B cell (primary cell): ENCODE measurements at regions not wholly inside any gene's neighbourhood (a gene's known extent, or its start where the extent isn't known, plus 50 kb on each side); places are given as distances from the start of the nearest gene placed in this dataset.

Source experiments
- ATAC-seq: fragments of 200-7000 bp; cut with Tn5 transposase; one replicate; pipeline ENCODE4 v1.10.0; 2021; ENCODE audit warnings: low read depth, mild to moderate bottlenecking, moderate number of reproducible peaks, moderate library complexity
- CTCF ChIA-PET: fragments of 350-600 bp; sonication (Branson Sonifier 250); formaldehyde crosslinking; loops from one replicate; lab custom pipeline; 2021; ENCODE audit warnings: antibody characterized with exemption, inconsistent platforms; lab: Charles Lee
- POLR2A ChIA-PET: fragments of 350-600 bp; sonication (Branson Sonifier 250); formaldehyde crosslinking; loops from one replicate; lab custom pipeline; 2021; ENCODE audit warnings: antibody characterized with exemption; lab: Charles Lee
- DNase-seq: peaks from one replicate; pipeline ENCODE4 v3.0.0; 2013
- H2AFZ ChIP-seq: 2 replicates; pipeline ENCODE4 v1.6.1; 2012; ENCODE audit warnings: mild to moderate bottlenecking, low read depth, low read length; ENCODE audit not compliant: insufficient read depth, poor library complexity, severe bottlenecking
- H3K27ac ChIP-seq, 2 donors: 1 replicate in 1 of 2; 2 replicates in 1 of 2; pipeline ENCODE4 v1.5.1; 2012 to 2013; ENCODE audit warnings: low read length in 2 of 2, mild to moderate bottlenecking in 2 of 2, moderate library complexity in 1 of 2
- H3K27me3 ChIP-seq, 4 experiments: fragments of 200-600 bp in 1 of 4; sonication (generic) in 1 of 4; replicated peaks in 1 of 4; 1 replicate in 2 of 4; 2 replicates in 2 of 4; pipeline versions ENCODE4 v1.6.1 to v1.7.0; 2013 to 2016; ENCODE audit warnings: low read length in 3 of 4, mild to moderate bottlenecking in 2 of 4, mixed read lengths in 1 of 4, moderate library complexity in 1 of 4; ENCODE audit not compliant: insufficient read depth in 4 of 4, control insufficient read depth in 3 of 4; ENCODE audit errors: control extremely low read depth in 1 of 4
- H3K36me3 ChIP-seq, 2 experiments: replicated peaks in 1 of 2; 1 replicate in 1 of 2; 2 replicates in 1 of 2; pipeline versions ENCODE4 v1.6.1 to v1.7.1; 2013; ENCODE audit warnings: low read length in 1 of 2; ENCODE audit not compliant: insufficient read depth in 2 of 2, control insufficient read depth in 1 of 2; ENCODE audit errors: control extremely low read depth in 1 of 2, extremely low read depth in 1 of 2
- H3K4me1 ChIP-seq, 2 donors: fragments of 200-600 bp in 1 of 2; sonication (generic) in 1 of 2; 1 replicate in 1 of 2; 2 replicates in 1 of 2; pipeline versions ENCODE4 v1.5.1 to v1.6.1; 2013 to 2017; ENCODE audit warnings: low read length in 2 of 2; ENCODE audit not compliant: control insufficient read depth in 2 of 2, insufficient read depth in 2 of 2
- H3K4me2 ChIP-seq: replicated peaks from 2 replicates; pipeline ENCODE3; 2012; ENCODE audit warnings: mild to moderate bottlenecking, low read depth, low read length; ENCODE audit not compliant: poor library complexity, severe bottlenecking
- H3K4me3 ChIP-seq, 5 experiments: fragments of 200-600 bp in 1 of 5; sonication (generic) in 1 of 5; 1 replicate in 3 of 5; 2 replicates in 2 of 5; pipeline versions ENCODE4 v1.5.1 to v1.7.0; 2011 to 2016; ENCODE audit warnings: low read length in 4 of 5, mild to moderate bottlenecking in 4 of 5, low read depth in 2 of 5, control low read depth in 1 of 5, moderate library complexity in 1 of 5; ENCODE audit not compliant: insufficient read depth in 1 of 5; ENCODE audit errors: control extremely low read depth in 1 of 5, extremely low read depth in 1 of 5
- H3K79me2 ChIP-seq: fragments of 200-600 bp; sonication (generic); one replicate; pipeline ENCODE4 v1.6.0; 2016; ENCODE audit warnings: low read length; ENCODE audit not compliant: control insufficient read depth, insufficient read depth
- H3K9ac ChIP-seq: fragments of 200-600 bp; sonication (generic); 2 replicates; pipeline ENCODE4 v1.6.1; 2017; ENCODE audit warnings: mild to moderate bottlenecking, low read length, moderate library complexity
- H3K9me3 ChIP-seq, 3 donors: one replicate each; pipeline versions ENCODE4 v1.6.1 to v1.7.1; 2013; ENCODE audit warnings: low read length in 2 of 3; ENCODE audit not compliant: control insufficient read depth in 2 of 3, insufficient read depth in 1 of 3; ENCODE audit errors: control extremely low read depth in 1 of 3
- H4K20me1 ChIP-seq: 2 replicates; pipeline ENCODE4 v1.6.0; 2012; ENCODE audit warnings: mild to moderate bottlenecking, low read length; ENCODE audit not compliant: insufficient read depth, control insufficient read depth, poor library complexity, severe bottlenecking
- H3K27ac Mint-ChIP-seq: one replicate; pipeline ENCODE4 v1.8.0; 2021; ENCODE audit warnings: mixed read lengths
- H3K27me3 Mint-ChIP-seq: one replicate; pipeline ENCODE4 v1.8.0; 2021; ENCODE audit warnings: mixed read lengths
- H3K4me1 Mint-ChIP-seq: one replicate; pipeline ENCODE4 v1.8.0; 2021; ENCODE audit warnings: mixed read lengths
- H3K4me3 Mint-ChIP-seq: one replicate; pipeline ENCODE4 v1.8.0; 2021; ENCODE audit warnings: mixed read lengths
- H3K9me3 Mint-ChIP-seq: one replicate; pipeline ENCODE4 v1.8.0; 2022; ENCODE audit warnings: mixed read lengths; ENCODE audit not compliant: insufficient read depth
- CTCF ChIP-seq: fragments of 200-600 bp; IDR thresholded peaks from one replicate; pipeline ENCODE4 v1.8.0; 2022; ENCODE audit warnings: antibody characterized with exemption, mild to moderate bottlenecking
- EZH2 ChIP-seq: IDR thresholded peaks from 2 replicates; pipeline ENCODE4 v1.6.1; 2012; ENCODE audit warnings: borderline replicate concordance, low read depth, mild to moderate bottlenecking, moderate library complexity, low read length; ENCODE audit not compliant: insufficient read depth, poor library complexity, severe bottlenecking
- WGBS: methylation state at CpG from one replicate; pipeline ENCODE4 v1.1.5; 2013; ENCODE audit warnings: missing lambda C conversion rate; ENCODE audit not compliant: insufficient coverage; 5-methylcytosine and 5-hydroxymethylcytosine counted together
- intact Hi-C: fragments of 100-400 bp; cut with micrococcal nuclease; formaldehyde crosslinking; loops from one replicate; pipeline ENCODE4 v1.10.0; 2022

- peaks cover 2% of the 10 kb centered on the region for H3K9me3 Mint-ChIP-seq
- no peaks in the 10 kb centered on the region for H3K36me3 ChIP-seq
- H3K27ac ChIP-seq, result no peak overlapping the region
- no peaks in the 10 kb centered on the region for H3K4me1 ChIP-seq
- H3K9ac ChIP-seq, result no peak overlapping the region
- no peak overlapping the region for H3K27ac Mint-ChIP-seq
- no peak for DNase-seq
- no peak overlapping the region for H3K4me3 ChIP-seq
- H4K20me1 ChIP-seq, result no peaks in the 10 kb centered on the region
- H3K27me3 Mint-ChIP-seq, result no peaks in the 10 kb centered on the region
- ATAC-seq, result no peak
- TF ChIP-seq CTCF (no peak), EZH2 (no peak)
- peaks cover 0 to 8% (median 0%) of the 10 kb centered on the region in 3 donors for H3K9me3 ChIP-seq
- no peak overlapping the region for H3K4me3 Mint-ChIP-seq
- H3K27me3 ChIP-seq, result no peaks in the 10 kb centered on the region
- ChIA-PET CTCF (no interaction called here), POLR2A (no interaction called here)
- intact Hi-C loops, result no loop called here
- no peak overlapping the region for H3K4me2 ChIP-seq
- H2AFZ ChIP-seq, result no peak overlapping the region
- no CpG with 5 or more reads among the region's 4 CpGs for WGBS
- no peaks in the 10 kb centered on the region for H3K4me1 Mint-ChIP-seq
- no peaks in the 10 kb centered on the region for H3K79me2 ChIP-seq
Measured at GRCh38 chr4:181946902-181947301, 296.3 kb upstream of the TENM3 start.

GRCh38 chr4:181948839-181949382, 294.3 kb upstream of the TENM3 start:
- H3K27me3 ChIP-seq, result no peaks in the 10 kb centered on the region
- peaks cover 0 to 8% (median 0%) of the 10 kb centered on the region in 3 donors for H3K9me3 ChIP-seq
- 80% methylated on average over 1 of the region's 3 CpGs for WGBS
- CTCF ChIA-PET, result no interaction called here
- intact Hi-C loops, result no loop called here
- H2AFZ ChIP-seq, result no peak overlapping the region
- no peak overlapping the region for H3K9ac ChIP-seq
- Mint-ChIP-seq H3K9me3 (no peaks in the 10 kb centered on the region), H3K27ac (no peak overlapping the region), H3K27me3 (no peaks in the 10 kb centered on the region), H3K4me3 (no peak overlapping the region), H3K4me1 (no peaks in the 10 kb centered on the region)
- ATAC-seq (no peak), DNase-seq (no peak)
- H3K79me2 ChIP-seq, result no peaks in the 10 kb centered on the region
- no peaks in the 10 kb centered on the region for H4K20me1 ChIP-seq
- no peak overlapping the region for H3K4me3 ChIP-seq
- TF ChIP-seq EZH2, result no peak
- TF ChIP-seq CTCF, result no peak
- POLR2A ChIA-PET, result no interaction called here
- H3K4me2 ChIP-seq, result no peak overlapping the region
- no peaks in the 10 kb centered on the region for H3K36me3 ChIP-seq
- H3K4me1 ChIP-seq, result no peaks in the 10 kb centered on the region
- H3K27ac ChIP-seq, result no peak overlapping the region
